Activated naive CD4-positive, alpha-beta T cell (primary cell): ENCODE measurements at regions not wholly inside any gene's neighbourhood (a gene's known extent, or its start where the extent isn't known, plus 50 kb on each side); places are given as distances from the start of the nearest gene placed in this dataset.

Source experiments
- DNase-seq, 4 experiments: peaks; one replicate each; lab custom pipeline; 2025; lab: John Stamatoyannopoulos, UW

GRCh38 chr1:188425687-188426086, 1596.9 kb downstream of the PLA2G4A start:
- DNase-seq: no peak

GRCh38 chr1:188426561-188426960, 1597.8 kb downstream of the PLA2G4A start:
- no peak for DNase-seq

GRCh38 chr1:188427642-188428041, 1598.9 kb downstream of the PLA2G4A start:
- DNase-seq: no peak

GRCh38 chr1:188429386-188429785, 1600.6 kb downstream of the PLA2G4A start:
- no peak for DNase-seq

- no peak for DNase-seq
Measured at GRCh38 chr1:188432427-188432826, 1603.7 kb downstream of the PLA2G4A start.

- no peak for DNase-seq
Measured at GRCh38 chr1:188433425-188433824, 1604.7 kb downstream of the PLA2G4A start.

GRCh38 chr1:188444526-188444925, 1615.8 kb downstream of the PLA2G4A start:
- DNase-seq: no peak

GRCh38 chr1:188462837-188463236, 1634.1 kb downstream of the PLA2G4A start:
- DNase-seq: no peak

GRCh38 chr1:188463919-188464318, 1635.2 kb downstream of the PLA2G4A start:
- no peak for DNase-seq

GRCh38 chr1:188466539-188466938, 1637.8 kb downstream of the PLA2G4A start:
- no peak for DNase-seq

- no peak for DNase-seq
Measured at GRCh38 chr1:188476606-188477005, 1647.9 kb downstream of the PLA2G4A start.

GRCh38 chr1:188489336-188490112, 1660.8 kb downstream of the PLA2G4A start:
- DNase-seq: no peak

- DNase-seq: no peak
Measured at GRCh38 chr1:188496506-188496905, 1667.8 kb downstream of the PLA2G4A start.

GRCh38 chr1:188497020-188497419, 1668.3 kb downstream of the PLA2G4A start:
- no peak for DNase-seq

GRCh38 chr1:188499690-188500089, 1670.9 kb downstream of the PLA2G4A start:
- DNase-seq: no peak

- no peak for DNase-seq
Measured at GRCh38 chr1:188514917-188515316, 1686.2 kb downstream of the PLA2G4A start.

- no peak for DNase-seq
Measured at GRCh38 chr1:188517139-188517538, 1688.4 kb downstream of the PLA2G4A start.

GRCh38 chr1:188551176-188551575, 1722.4 kb downstream of the PLA2G4A start:
- DNase-seq: no peak

GRCh38 chr1:188557053-188557452, 1728.3 kb downstream of the PLA2G4A start:
- DNase-seq: no peak

- no peak for DNase-seq
Measured at GRCh38 chr1:188582911-188583532, 1754.3 kb downstream of the PLA2G4A start.

- no peak for DNase-seq
Measured at GRCh38 chr1:188584119-188584518, 1755.4 kb downstream of the PLA2G4A start.

GRCh38 chr1:188590641-188591040, 1761.9 kb downstream of the PLA2G4A start:
- no peak for DNase-seq

GRCh38 chr1:188594542-188595235, 1765.9 kb downstream of the PLA2G4A start:
- no peak for DNase-seq
